Retinal pigment epithelial cell (primary cell): ENCODE measurements at regions not wholly inside any gene's neighbourhood (a gene's known extent, or its start where the extent isn't known, plus 50 kb on each side); places are given as distances from the start of the nearest gene placed in this dataset.

Experiments
- DNase-seq: peaks from one replicate; pipeline ENCODE4 v3.0.0-alpha.2; 2010; ENCODE audit warnings: low read depth
- H3K4me3 ChIP-seq: 2 replicates; pipeline ENCODE4 v1.5.1; 2011; ENCODE audit warnings: mild to moderate bottlenecking, low read length, control low read depth, moderate library complexity
- TF ChIP-seq, protein P1 (sequence below): conservative IDR thresholded peaks from 2 replicates; pipeline ENCODE4 v1.5.1; 2011; ENCODE audit warnings: low read depth, low read length, control low read depth, inconsistent platforms

DNA sequence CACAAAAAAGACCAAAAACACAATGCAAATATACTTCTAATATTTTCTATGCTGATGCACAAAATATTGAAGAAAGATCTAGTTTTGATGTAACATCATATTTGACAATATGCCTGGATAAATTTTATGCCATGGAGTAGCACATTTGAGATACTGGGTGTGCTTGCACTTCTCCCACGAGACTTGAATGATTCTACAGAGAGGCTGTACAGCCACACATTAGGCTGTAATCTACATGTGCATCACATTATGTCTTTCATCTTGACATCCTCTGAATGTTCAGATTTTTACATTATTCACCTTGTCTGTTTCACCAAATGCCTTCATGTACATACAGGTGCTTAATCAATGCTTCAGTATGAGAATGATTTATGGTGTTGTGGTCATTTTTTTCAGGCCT, 756.4 kb upstream of the CDH7 start:
- H3K4me3 ChIP-seq, result no peak overlapping the region
- TF ChIP-seq, protein P1, sequence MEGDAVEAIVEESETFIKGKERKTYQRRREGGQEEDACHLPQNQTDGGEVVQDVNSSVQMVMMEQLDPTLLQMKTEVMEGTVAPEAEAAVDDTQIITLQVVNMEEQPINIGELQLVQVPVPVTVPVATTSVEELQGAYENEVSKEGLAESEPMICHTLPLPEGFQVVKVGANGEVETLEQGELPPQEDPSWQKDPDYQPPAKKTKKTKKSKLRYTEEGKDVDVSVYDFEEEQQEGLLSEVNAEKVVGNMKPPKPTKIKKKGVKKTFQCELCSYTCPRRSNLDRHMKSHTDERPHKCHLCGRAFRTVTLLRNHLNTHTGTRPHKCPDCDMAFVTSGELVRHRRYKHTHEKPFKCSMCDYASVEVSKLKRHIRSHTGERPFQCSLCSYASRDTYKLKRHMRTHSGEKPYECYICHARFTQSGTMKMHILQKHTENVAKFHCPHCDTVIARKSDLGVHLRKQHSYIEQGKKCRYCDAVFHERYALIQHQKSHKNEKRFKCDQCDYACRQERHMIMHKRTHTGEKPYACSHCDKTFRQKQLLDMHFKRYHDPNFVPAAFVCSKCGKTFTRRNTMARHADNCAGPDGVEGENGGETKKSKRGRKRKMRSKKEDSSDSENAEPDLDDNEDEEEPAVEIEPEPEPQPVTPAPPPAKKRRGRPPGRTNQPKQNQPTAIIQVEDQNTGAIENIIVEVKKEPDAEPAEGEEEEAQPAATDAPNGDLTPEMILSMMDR, result no peak
- DNase-seq, result no peak

DNA sequence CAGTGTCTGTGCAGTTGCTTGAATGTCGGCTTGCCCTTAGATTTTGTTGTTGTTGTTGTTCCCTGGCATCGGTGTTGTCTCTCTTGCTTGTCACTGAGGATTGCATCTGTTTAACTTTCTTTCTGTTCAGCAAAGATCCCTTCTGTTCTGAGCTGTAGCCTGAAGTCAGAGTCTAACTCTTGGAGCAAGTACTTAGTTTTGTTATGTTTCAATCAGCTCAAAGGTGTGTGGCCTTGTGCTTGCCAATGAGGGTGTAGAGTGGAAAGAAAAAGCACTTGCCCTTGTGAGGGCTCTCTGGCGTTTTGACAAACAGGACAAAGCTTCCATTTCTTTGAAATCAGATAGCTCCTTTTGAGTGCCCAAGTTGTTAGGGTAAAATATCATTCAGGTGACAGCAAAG, 757.1 kb upstream of the CDH7 start:
- H3K4me3 ChIP-seq, result no peak overlapping the region
- no peak for DNase-seq
- TF ChIP-seq, protein P1, result no peak

DNA sequence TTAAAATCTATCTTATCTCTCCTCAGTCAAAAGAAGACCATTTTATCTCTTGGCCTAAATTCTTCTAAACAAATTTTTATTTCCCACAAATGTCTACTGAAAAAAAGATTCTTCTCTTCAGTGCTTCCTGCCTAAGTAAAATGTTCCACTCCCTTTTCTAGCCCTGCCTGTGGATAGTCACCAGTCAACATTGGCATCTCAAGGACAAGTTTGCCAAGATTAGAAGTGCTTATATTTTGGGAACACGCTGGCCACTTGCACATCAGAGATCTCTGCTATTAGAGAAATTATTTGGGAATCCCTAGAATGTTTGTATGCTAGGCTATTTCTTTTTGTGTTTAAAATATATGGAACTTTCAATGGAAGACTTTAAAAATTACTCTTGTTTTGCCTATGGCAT, 758.2 kb upstream of the CDH7 start:
- H3K4me3 ChIP-seq, result no peak overlapping the region
- TF ChIP-seq, protein P1, result no peak
- DNase-seq, result no peak

DNA sequence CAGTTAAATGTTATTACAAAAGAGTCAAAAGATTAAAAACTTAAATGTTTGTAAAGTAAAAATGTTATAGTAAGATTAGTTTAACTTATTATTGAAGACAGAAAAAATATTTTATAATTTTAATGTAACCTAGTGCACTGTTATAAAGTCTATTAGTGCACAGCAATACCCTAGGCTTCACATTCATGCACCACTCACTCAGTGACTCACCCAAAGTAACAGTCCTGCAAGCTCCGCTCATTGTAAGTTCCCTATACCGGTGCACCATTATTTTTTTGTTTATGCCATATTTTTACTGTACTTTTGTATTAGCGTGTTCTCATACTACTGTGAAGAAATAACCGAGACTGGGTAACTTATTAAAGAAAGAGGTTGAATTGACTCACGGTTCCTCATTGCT, 759.7 kb upstream of the CDH7 start:
- DNase-seq, result no peak
- TF ChIP-seq, protein P1, result no peak
- H3K4me3 ChIP-seq, result no peak overlapping the region

DNA sequence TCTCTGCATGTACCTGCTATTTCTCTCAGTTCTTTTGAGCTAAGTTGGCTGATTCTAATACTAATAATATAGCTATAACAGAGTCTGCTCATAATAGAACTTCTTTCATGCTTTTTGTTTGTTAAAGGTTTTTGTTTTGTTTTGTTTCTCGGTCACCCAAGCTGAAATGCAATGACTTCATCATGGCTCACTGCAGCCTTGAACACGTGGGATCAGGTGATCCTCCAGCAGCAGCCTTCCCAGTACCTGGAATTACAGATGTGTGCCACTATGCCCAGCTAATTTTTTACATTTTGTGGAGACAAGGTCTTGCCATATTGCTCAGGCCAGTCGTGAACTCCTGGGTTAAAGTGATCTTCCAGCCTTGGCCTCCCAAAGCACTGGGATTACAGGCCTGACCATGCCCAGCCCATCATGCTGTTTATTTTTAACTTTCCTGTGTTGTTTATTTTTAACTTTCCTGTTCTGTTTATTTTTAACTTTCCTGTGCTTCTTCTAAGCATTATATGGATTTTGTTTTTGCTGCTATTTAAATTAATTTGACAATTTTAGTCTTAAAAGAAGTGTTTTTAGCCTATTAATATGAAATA, 763.8 kb upstream of the CDH7 start:
- DNase-seq, result no peak
- TF ChIP-seq, protein P1, result no peak
- no peak overlapping the region for H3K4me3 ChIP-seq

DNA sequence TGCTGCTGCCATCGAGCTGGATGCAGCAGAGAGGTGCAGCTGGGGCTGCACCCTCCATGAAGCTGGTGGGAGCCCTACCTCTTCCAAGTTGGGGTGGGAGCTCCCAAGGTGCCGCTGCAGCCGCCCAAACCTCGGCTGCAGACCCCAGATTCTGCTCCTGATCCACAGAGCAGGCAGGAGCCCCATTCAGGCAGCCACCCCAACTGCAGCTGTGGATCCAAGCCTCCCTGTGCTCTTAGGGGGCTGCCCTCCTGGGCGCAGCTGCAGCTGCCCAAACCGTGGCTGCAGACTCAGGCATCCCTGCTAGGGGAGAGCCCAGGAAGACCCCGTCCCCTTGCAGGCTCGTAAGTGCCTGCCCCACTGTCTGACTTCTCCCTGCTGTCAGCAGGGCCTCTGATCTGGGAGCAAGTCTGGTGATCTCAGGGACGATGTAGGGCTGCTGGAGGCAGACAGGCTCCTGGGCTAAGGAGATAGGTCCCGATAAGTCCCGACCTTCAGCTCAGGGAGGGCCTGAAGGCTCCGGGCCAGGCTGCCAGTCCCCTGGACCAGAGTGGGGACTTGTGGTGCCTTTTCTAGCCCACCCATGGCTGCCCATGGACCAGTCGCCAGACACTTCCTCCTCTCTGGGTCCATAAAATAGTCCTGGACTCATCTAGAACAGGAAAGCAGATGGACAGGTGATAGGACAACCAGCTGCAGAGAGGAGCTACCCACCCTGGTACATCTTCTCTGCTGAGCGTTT, 767.1 kb upstream of the CDH7 start:
- no peak for DNase-seq
- H3K4me3 ChIP-seq, result no peak overlapping the region

More for the DNA sequence above, 767.1 kb upstream of the CDH7 start:
- TF ChIP-seq, protein P1, result no peak
